ENCODE measurements at regions not wholly inside any gene's neighbourhood (a gene's known extent, or its start where the extent isn't known, plus 50 kb on each side); places are given as distances from the start of the nearest gene placed in this dataset.

DNA sequence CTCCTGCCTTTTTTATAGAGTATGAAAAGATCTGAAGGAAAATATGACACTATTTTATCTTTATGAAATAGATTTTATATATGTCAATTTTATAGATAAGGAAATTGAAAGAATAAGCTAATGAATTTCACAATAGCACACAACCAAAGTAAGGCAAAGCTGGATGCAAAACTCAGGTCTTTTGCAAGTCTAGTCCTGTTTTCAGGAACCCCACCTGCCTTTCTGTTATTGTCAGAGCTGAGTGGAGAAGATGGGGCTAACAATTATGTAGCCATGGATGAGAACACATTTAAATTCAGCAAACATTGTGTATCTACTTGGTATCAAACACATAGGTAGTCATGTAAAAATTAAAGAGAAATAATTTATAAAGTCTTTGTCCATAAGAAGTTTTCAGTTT, 161.5 kb upstream of the ZEB2 start:
- intact Hi-C loops (cut with DNase I; ENCODE audit: low total_unique reads): no loop called here
- H3K9me3 ChIP-seq: no peaks in the 10 kb centered on the region
- TF ChIP-seq POLR2AphosphoS5 (IDR thresholded peaks at IDR 0.05): no peak
- TF ChIP-seq POLR2A (IDR thresholded peaks at IDR 0.05): no peak
- no peak for TF ChIP-seq CTCF (IDR thresholded peaks at IDR 0.05)

DNA sequence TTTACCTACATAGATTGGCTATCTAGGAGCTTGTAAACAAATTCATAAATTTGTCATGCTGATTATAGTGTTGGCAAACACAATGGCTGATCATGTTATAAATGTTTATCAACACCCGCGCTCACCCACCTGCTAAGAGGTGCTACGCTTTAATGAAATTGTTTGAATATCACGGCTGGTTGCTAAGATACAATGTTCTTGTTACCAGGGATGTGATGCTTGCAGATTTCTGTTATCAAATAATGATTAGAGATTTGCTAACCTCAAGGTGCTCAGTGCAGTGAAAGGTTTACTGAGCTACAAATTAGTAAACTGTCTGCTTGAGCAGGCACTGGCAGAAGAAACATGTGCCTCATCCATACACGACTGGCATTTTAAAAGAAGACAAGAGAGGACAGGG, 160.0 kb upstream of the ZEB2 start:
- TF ChIP-seq POLR2A (IDR thresholded peaks at IDR 0.05) (no peak), POLR2AphosphoS5 (IDR thresholded peaks at IDR 0.05) (no peak), CTCF (IDR thresholded peaks at IDR 0.05) (no peak)
- DNase-seq (ENCODE audit: low spot score in 2 of 2): no peak
- Histone ChIP-seq H3K4me1 (no peaks in the 10 kb centered on the region), H3K4me3 (no peak overlapping the region), H3K27ac (no peak overlapping the region), H3K36me3 (no peaks in the 10 kb centered on the region), H3K27me3 (no peaks in the 10 kb centered on the region), H3K9me3 (no peaks in the 10 kb centered on the region)
- intact Hi-C loops (cut with DNase I; ENCODE audit: low total_unique reads): no loop called here

More for the DNA sequence above, 161.5 kb upstream of the ZEB2 start:
- no peak for DNase-seq (ENCODE audit: low spot score in 2 of 2)
- Histone ChIP-seq H3K27ac (no peak overlapping the region), H3K36me3 (no peaks in the 10 kb centered on the region), H3K27me3 (no peaks in the 10 kb centered on the region), H3K4me3 (no peak overlapping the region), H3K4me1 (no peaks in the 10 kb centered on the region)

GRCh38 chr2:144678736-144679135, 158.8 kb upstream of the ZEB2 start:
- H3K36me3 ChIP-seq: no peaks in the 10 kb centered on the region
- no peak overlapping the region for H3K4me3 ChIP-seq
- H3K27me3 ChIP-seq: no peaks in the 10 kb centered on the region
- no peak for DNase-seq (ENCODE audit: low spot score in 2 of 2)
- intact Hi-C loops (cut with DNase I; ENCODE audit: low total_unique reads): no loop called here
- H3K9me3 ChIP-seq: no peaks in the 10 kb centered on the region
- no peak overlapping the region for H3K27ac ChIP-seq
- H3K4me1 ChIP-seq: no peaks in the 10 kb centered on the region
- TF ChIP-seq POLR2AphosphoS5 (IDR thresholded peaks at IDR 0.05): no peak
- TF ChIP-seq POLR2A (IDR thresholded peaks at IDR 0.05): no peak
- no peak for TF ChIP-seq CTCF (IDR thresholded peaks at IDR 0.05)

DNA sequence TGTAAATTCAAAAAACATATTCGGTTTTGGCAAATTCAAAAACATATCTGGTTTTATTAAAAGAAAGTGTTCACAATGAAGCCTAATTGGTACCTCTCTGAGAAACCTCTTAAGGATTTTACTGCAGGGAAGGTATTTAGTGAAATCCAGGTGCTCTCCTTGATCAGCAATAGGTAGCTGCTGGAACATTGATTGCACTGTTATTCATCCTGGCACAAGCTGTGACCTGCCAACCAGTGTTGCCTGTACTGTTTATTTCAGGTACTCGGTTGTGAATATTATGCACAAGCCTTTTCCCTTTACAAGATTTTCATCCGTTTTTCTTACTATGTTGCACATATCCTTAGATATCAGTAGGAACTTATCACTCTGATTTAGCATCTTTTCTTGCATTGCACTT, 155.8 kb upstream of the ZEB2 start:
- no peaks in the 10 kb centered on the region for H3K4me1 ChIP-seq
- no peak for DNase-seq (ENCODE audit: low spot score in 2 of 2)
- TF ChIP-seq POLR2A (IDR thresholded peaks at IDR 0.05) (no peak), CTCF (IDR thresholded peaks at IDR 0.05) (no peak), POLR2AphosphoS5 (IDR thresholded peaks at IDR 0.05) (no peak)
- H3K9me3 ChIP-seq: no peaks in the 10 kb centered on the region
- no peak overlapping the region for H3K27ac ChIP-seq
- intact Hi-C loops (cut with DNase I; ENCODE audit: low total_unique reads): no loop called here
- no peaks in the 10 kb centered on the region for H3K36me3 ChIP-seq
- no peak overlapping the region for H3K4me3 ChIP-seq
- H3K27me3 ChIP-seq: no peaks in the 10 kb centered on the region

GRCh38 chr2:144675331-144675730, 155.4 kb upstream of the ZEB2 start:
- intact Hi-C loops (cut with DNase I; ENCODE audit: low total_unique reads): no loop called here
- no peak overlapping the region for H3K27ac ChIP-seq

More at GRCh38 chr2:144675331-144675730, 155.4 kb upstream of the ZEB2 start:
- no peaks in the 10 kb centered on the region for H3K36me3 ChIP-seq
- DNase-seq (ENCODE audit: low spot score in 2 of 2): no peak
- no peak overlapping the region for H3K4me3 ChIP-seq
- no peaks in the 10 kb centered on the region for H3K27me3 ChIP-seq
- H3K9me3 ChIP-seq: no peaks in the 10 kb centered on the region
- no peaks in the 10 kb centered on the region for H3K4me1 ChIP-seq
- TF ChIP-seq POLR2AphosphoS5 (IDR thresholded peaks at IDR 0.05) (no peak), CTCF (IDR thresholded peaks at IDR 0.05) (no peak), POLR2A (IDR thresholded peaks at IDR 0.05) (no peak)
